Left lung (tissue), 4 donors: ENCODE measurements at regions not wholly inside any gene's neighbourhood (a gene's known extent, or its start where the extent isn't known, plus 50 kb on each side); places are given as distances from the start of the nearest gene placed in this dataset.

Experiments
- ATAC-seq: fragments of 200-7000 bp; cut with Tn5 transposase; one replicate; pipeline ENCODE4 v1.9.1; 2020; ENCODE audit warnings: moderate library complexity
- DNase-seq, 4 donors: peaks; one replicate each; pipeline ENCODE4 v3.0.0-alpha.2; 2013 to 2020
- H3K27ac ChIP-seq, 2 donors: fragments of 200-600 bp; sonication (generic) in 1 of 2; one replicate each; pipeline versions ENCODE4 v1.5.0 to v1.8.0; 2020 to 2021
- H3K27me3 ChIP-seq, 2 donors: fragments of 200-600 bp; sonication (generic) in 1 of 2; one replicate each; pipeline versions ENCODE4 v1.5.0 to v1.8.0; 2020 to 2021
- H3K36me3 ChIP-seq, 2 donors: fragments of 200-600 bp; sonication (generic) in 1 of 2; one replicate each; pipeline versions ENCODE4 v1.5.0 to v1.8.0; 2020 to 2021
- H3K4me1 ChIP-seq, 2 donors: fragments of 200-600 bp; one replicate each; pipeline ENCODE4 v1.8.0; 2021
- H3K4me3 ChIP-seq, 2 donors: fragments of 200-600 bp; sonication (generic) in 1 of 2; one replicate each; pipeline versions ENCODE4 v1.5.0 to v1.8.0; 2020 to 2021; ENCODE audit warnings: mild to moderate bottlenecking in 1 of 2
- H3K9me3 ChIP-seq, 2 donors: fragments of 200-600 bp; sonication (generic) in 1 of 2; one replicate each; pipeline versions ENCODE4 v1.5.0 to v1.8.0; 2020 to 2021
- intact Hi-C, 2 donors: fragments of 100-400 bp; cut with DNase I; formaldehyde crosslinking; loops; one replicate each; pipeline versions ENCODE4 v1.11.2 to v1.14.2; 2022
- TF ChIP-seq, protein P1 (sequence below), 2 donors: fragments of 200-600 bp; sonication (generic) in 1 of 2; IDR thresholded peaks; one replicate each; pipeline versions ENCODE4 v1.5.0 to v1.8.0; 2021; ENCODE audit warnings: antibody characterized with exemption in 2 of 2
- donor health status: DM: no; HTN: yes; CAD: no.
- donor health status: DM: no; HTN: no; CAD: no.

DNA sequence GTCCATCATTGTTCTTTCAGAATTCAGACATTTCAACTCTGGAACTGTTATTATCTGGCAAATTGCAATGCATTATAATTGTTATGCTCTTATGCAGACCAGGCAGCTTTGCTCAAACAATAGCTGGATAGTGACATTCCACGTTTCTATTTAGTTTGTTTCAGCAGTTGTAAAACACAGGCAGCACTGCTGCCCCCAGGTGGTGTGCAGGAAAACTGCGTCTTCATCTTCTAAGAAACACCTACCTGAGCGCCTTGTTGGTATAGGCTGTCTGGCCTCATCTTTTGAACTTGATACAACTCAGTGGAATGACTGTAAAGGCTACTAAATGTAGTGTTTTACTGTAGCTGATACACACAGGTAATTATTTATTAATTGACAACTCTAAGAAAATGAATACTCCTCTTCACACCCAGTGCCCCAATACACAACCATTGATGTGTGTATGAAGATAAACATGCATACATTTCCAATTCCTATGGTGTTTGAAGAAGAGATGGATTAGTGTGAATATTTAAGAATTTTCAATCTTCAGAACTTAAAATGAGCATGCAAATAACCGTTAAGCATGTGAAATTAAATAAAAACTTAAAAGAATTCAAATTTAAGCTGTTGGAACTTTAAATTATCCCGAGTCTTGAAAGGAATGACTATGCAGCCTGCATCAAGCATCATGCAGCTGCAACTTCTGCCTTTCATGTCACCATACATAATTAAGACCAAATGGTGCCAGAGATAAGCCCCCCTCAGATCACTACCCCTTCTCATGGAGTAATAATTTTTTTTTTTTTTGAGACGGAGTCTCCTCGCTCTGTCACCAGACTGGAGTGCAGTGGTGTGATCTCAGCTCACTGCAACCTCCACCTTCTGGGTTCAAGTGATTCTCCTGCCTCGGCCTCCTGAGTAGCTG, 85.6 kb downstream of the CD8B2 start:
- TF ChIP-seq, protein P1, sequence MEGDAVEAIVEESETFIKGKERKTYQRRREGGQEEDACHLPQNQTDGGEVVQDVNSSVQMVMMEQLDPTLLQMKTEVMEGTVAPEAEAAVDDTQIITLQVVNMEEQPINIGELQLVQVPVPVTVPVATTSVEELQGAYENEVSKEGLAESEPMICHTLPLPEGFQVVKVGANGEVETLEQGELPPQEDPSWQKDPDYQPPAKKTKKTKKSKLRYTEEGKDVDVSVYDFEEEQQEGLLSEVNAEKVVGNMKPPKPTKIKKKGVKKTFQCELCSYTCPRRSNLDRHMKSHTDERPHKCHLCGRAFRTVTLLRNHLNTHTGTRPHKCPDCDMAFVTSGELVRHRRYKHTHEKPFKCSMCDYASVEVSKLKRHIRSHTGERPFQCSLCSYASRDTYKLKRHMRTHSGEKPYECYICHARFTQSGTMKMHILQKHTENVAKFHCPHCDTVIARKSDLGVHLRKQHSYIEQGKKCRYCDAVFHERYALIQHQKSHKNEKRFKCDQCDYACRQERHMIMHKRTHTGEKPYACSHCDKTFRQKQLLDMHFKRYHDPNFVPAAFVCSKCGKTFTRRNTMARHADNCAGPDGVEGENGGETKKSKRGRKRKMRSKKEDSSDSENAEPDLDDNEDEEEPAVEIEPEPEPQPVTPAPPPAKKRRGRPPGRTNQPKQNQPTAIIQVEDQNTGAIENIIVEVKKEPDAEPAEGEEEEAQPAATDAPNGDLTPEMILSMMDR (IDR thresholded peaks at IDR 0.05) = peak; percentile 34 to 43
- H3K36me3 ChIP-seq = no peaks in the 10 kb centered on the region
- H3K27me3 ChIP-seq = no peaks in the 10 kb centered on the region
- no peak overlapping the region for H3K4me3 ChIP-seq
- ATAC-seq (peak; percentile 44), DNase-seq (no peak)
- no peaks in the 10 kb centered on the region for H3K9me3 ChIP-seq
- H3K4me1 ChIP-seq = no peaks in the 10 kb centered on the region
- no peak overlapping the region for H3K27ac ChIP-seq
- intact Hi-C loops = no loop called here

DNA sequence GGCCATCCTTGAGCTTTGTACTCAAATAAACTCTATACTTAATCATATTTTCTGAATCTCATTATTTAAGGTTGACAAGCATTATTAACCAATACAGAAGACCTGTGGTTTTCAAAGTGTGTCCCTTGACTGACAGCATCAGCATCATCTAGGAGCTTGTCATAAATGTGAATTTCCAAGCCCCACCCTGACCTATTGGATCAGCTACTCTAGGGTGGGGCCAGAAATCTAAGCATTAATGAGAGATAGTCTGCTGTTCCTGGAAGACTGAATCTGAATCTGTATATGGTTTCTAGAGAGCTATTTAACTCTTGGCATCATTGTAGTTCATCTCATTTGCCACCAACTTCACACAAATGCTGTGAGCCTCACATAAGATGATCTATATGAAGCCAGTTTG, 86.6 kb downstream of the CD8B2 start:
- Histone ChIP-seq H3K36me3 (no peaks in the 10 kb centered on the region), H3K9me3 (no peaks in the 10 kb centered on the region), H3K27me3 (peaks cover 0 to 9% of the 10 kb centered on the region in 2 donors), H3K27ac (no peak overlapping the region), H3K4me3 (no peak overlapping the region), H3K4me1 (no peaks in the 10 kb centered on the region)
- TF ChIP-seq, protein P1 (IDR thresholded peaks at IDR 0.05) = no peak
- ATAC-seq = no peak
- intact Hi-C loops = no loop called here
- DNase-seq = no peak

DNA sequence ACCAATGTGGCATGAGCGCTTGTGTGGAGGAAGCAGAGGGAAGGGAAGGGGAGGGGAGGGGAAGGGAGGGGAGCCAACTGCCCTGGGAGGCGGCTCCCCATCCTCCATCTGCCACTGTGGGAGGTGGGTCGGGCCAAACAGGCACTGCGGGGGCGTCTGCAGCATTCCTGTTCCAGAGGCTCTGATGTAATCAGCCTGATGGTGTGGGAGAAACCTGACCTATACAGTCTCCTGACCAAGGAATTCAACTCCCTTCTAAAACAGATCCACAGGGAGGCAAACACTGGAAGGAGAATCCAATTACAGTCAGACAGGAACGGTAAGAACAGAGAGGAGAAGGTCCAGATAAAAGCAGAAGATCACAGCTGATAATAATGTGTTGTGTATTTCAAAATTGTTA, 88.8 kb downstream of the CD8B2 start:
- DNase-seq = no peak
- H3K4me3 ChIP-seq = no peak overlapping the region
- no peaks in the 10 kb centered on the region for H3K36me3 ChIP-seq
- H3K9me3 ChIP-seq = no peaks in the 10 kb centered on the region
- peaks cover 0 to 24% of the 10 kb centered on the region in 2 donors for H3K27me3 ChIP-seq
- intact Hi-C loops = no loop called here
- TF ChIP-seq, protein P1 (IDR thresholded peaks at IDR 0.05) = no peak
- ATAC-seq = peak; percentile 60
- H3K4me1 ChIP-seq = no peaks in the 10 kb centered on the region
- H3K27ac ChIP-seq = no peak overlapping the region

DNA sequence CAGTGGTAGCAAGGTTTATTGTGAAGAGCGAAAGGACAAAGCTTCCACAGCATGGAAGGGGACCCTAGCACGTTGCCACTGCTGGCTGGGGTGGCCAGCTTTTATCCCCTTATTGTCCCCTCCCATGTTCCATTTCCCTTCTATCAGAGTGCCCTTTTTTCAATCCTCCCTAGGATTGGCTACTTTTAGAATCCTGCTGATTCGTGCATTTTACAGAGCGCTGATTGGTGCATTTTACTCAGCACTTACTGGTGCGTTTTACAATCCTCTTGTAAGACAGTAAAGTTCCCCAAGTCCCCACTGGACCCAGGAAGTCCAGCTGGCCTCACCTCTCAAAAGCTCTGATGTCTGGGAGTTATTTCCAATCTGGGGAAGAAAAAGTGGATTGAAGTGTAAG, 90.1 kb downstream of the CD8B2 start:
- H3K27me3 ChIP-seq = peaks cover 0 to 37% of the 10 kb centered on the region in 2 donors
- no peak for ATAC-seq
- H3K27ac ChIP-seq = no peak overlapping the region
- TF ChIP-seq, protein P1 (IDR thresholded peaks at IDR 0.05) = no peak
- H3K9me3 ChIP-seq = no peaks in the 10 kb centered on the region
- H3K4me1 ChIP-seq = peaks cover 0 to 5% of the 10 kb centered on the region in 2 donors
- no peak for DNase-seq
- no peak overlapping the region for H3K4me3 ChIP-seq
- H3K36me3 ChIP-seq = no peaks in the 10 kb centered on the region
- intact Hi-C loops = no loop called here

DNA sequence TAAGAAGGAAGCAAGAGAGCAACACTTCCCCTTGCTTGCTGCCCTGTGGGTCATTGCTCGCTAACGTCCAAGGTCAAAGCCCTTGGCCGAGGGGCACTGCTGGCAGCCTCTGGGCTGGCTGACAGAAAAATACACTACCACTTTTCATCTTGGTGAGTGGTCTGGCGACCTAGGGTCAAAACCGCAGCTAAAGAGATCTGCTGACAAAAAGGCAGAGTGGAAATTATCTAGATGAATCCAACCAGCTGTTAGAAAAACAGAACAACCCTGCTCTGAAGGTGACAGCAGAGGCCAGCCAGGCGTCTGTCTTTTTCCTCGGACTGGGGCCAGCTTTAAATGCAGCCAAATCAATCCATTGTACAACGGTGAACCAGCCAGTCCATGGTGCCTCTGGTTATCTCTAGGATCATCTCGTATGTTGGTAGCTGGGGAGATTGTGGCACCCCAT, 92.6 kb downstream of the CD8B2 start:
- H3K9me3 ChIP-seq = no peaks in the 10 kb centered on the region
- no peak for ATAC-seq
- no peak overlapping the region for H3K27ac ChIP-seq
- peaks cover 0 to 60% of the 10 kb centered on the region in 2 donors for H3K27me3 ChIP-seq
- intact Hi-C loops = no loop called here
- TF ChIP-seq, protein P1 (IDR thresholded peaks at IDR 0.05) = no peak
- H3K4me3 ChIP-seq = no peak overlapping the region
- DNase-seq = no peak
- H3K4me1 ChIP-seq = peaks cover 0 to 7% of the 10 kb centered on the region in 2 donors
- no peaks in the 10 kb centered on the region for H3K36me3 ChIP-seq
